Epithelial cell of proximal tubule (primary cell): ENCODE measurements at regions not wholly inside any gene's neighbourhood (a gene's known extent, or its start where the extent isn't known, plus 50 kb on each side); places are given as distances from the start of the nearest gene placed in this dataset.

Experiments used
- DNase-seq: peaks from one replicate; pipeline ENCODE4 v3.0.0-alpha.2; 2011; ENCODE audit warnings: low read depth
- H3K4me3 ChIP-seq: 2 replicates; pipeline ENCODE4 v1.5.1; 2011; ENCODE audit warnings: low read depth, mild to moderate bottlenecking, low read length
- CTCF ChIP-seq: conservative IDR thresholded peaks from 2 replicates; pipeline ENCODE4 v1.5.1; 2012; ENCODE audit warnings: low read depth, mild to moderate bottlenecking, low read length

- TF ChIP-seq CTCF, result no peak
- no peak overlapping the region for H3K4me3 ChIP-seq
- DNase-seq, result no peak
Observed at GRCh38 chr6:45807311-45808041, 208.2 kb downstream of the CLIC5 start.

- no peak overlapping the region for H3K4me3 ChIP-seq
- TF ChIP-seq CTCF, result no peak
- DNase-seq, result no peak
Observed at GRCh38 chr6:45806172-45806571, 209.5 kb downstream of the CLIC5 start.

DNA sequence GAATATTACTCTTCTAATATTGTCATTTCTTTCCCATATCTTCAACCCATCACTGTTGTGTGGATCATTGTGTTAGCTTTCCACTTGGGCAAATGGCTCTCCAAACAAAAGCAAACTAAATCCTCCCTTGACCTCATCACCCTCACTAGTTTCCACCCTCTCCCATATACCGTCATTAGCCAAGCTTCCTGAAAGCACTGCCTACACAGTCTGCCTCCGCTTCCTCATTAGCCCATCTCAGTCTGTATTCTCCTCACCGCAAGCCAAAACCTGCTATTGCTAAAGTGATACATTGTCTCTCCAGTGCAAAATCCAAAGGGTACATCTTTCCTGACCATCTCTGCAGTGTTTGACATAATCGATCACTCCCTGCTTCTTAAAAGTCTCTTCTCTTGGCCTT lies 212.6 kb downstream of the CLIC5 start:
- H3K4me3 ChIP-seq, result no peak overlapping the region
- no peak for TF ChIP-seq CTCF
- no peak for DNase-seq

GRCh38 chr6:45801471-45802289 lies 214.0 kb downstream of the CLIC5 start:
- no peak for DNase-seq
- no peak overlapping the region for H3K4me3 ChIP-seq
- no peak for TF ChIP-seq CTCF

DNA sequence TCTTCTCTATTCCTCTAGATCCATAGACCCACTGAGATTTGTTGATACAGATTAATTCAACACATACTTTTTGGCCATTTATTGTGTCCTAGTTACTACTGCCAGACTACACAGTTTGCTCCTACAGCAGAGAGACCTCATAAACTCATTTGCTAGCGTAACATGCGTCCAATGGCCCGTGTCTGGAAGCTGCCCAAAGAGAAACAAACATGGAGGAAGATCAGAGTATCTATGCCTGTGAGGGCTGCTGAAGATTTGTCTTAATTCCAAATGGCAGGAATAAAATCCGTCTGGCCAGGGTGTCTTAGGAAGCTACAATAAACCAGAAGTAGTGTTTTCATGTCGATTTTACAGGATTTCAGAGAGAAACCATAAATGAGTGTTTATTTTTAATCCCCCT lies 214.7 kb downstream of the CLIC5 start:
- no peak overlapping the region for H3K4me3 ChIP-seq
- TF ChIP-seq CTCF, result no peak
- DNase-seq, result no peak

DNA sequence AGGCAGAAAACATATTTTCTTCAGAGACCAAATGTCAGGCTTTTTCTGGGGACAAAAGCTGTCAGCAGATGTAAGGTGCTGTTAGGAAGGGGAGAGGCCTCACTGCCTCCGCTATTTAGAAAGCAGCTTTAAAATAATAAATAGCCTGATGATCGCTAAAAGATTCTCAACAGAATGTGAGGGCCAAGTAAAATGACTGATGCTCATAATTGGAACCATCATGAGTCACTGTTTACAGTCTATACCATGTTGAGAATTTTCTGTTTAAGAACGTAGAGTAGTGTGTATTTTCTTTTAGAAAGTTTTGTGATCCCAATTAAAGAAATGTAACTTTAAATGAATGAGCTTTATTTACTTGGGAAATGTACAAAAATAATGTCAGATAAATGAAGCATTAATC lies 220.0 kb downstream of the CLIC5 start:
- no peak for TF ChIP-seq CTCF
- no peak overlapping the region for H3K4me3 ChIP-seq
- DNase-seq, result no peak

DNA sequence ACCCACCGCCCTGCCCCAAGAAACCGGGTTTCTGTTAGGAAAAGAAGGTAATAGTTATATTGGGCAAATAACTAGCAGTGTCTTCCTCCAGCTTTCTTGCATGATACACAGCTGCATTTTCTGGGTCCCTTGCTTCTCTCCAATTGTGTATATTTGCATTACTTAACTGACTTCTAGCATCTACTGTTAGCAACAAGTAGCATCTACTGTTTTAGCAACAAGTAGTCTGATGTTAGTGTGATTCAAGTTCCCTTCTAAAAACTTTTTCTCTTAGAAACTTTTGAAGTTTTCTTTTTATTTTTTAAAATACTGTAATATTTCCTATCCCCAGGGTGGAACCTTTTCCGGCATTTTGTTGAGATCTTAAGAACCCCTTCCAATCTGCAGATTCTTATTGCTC lies 221.2 kb downstream of the CLIC5 start:
- no peak for DNase-seq
- no peak overlapping the region for H3K4me3 ChIP-seq
- TF ChIP-seq CTCF, result no peak
